ENCODE measurements at regions not wholly inside any gene's neighbourhood (a gene's known extent, or its start where the extent isn't known, plus 50 kb on each side); places are given as distances from the start of the nearest gene placed in this dataset.
A peak's percentile ranks its signal among the peaks of the same experiment; 100 is the strongest.
"Not testable (repeated sequence)": the region's sequence is repeated elsewhere in the genome, so short reads cannot be mapped to it uniquely, and the experiment has no call there.

- DNase-seq (ENCODE audit: low read depth) = no peak
Measured at GRCh38 chr18:55953326-55953725, 365.3 kb upstream of the TCF4 start.

- not testable (repeated sequence) for DNase-seq (ENCODE audit: low read depth)
Measured at GRCh38 chr18:55951738-55952137, 363.7 kb upstream of the TCF4 start.

GRCh38 chr18:55950379-55951166, 362.6 kb upstream of the TCF4 start:
- DNase-seq (ENCODE audit: low read depth) = no peak

GRCh38 chr18:55934821-55935220, 346.8 kb upstream of the TCF4 start:
- no peak for DNase-seq (ENCODE audit: low read depth)

- no peak for DNase-seq (ENCODE audit: low read depth)
Measured at GRCh38 chr18:55932675-55933074, 344.7 kb upstream of the TCF4 start.

GRCh38 chr18:55927831-55928230, 339.8 kb upstream of the TCF4 start:
- peak; percentile 36 for DNase-seq (ENCODE audit: low read depth)

GRCh38 chr18:55925772-55926171, 337.8 kb upstream of the TCF4 start:
- DNase-seq (ENCODE audit: low read depth) = no peak

- no peak for DNase-seq (ENCODE audit: low read depth)
Measured at GRCh38 chr18:55920063-55920462, 332.1 kb upstream of the TCF4 start.

GRCh38 chr18:55918444-55918843, 330.5 kb upstream of the TCF4 start:
- peak; percentile 26 for DNase-seq (ENCODE audit: low read depth)

GRCh38 chr18:55912919-55913318, 324.9 kb upstream of the TCF4 start:
- no peak for DNase-seq (ENCODE audit: low read depth)

- no peak for DNase-seq (ENCODE audit: low read depth)
Measured at GRCh38 chr18:55912071-55912470, 324.1 kb upstream of the TCF4 start.

- DNase-seq (ENCODE audit: low read depth) = no peak
Measured at GRCh38 chr18:55910296-55910695, 322.3 kb upstream of the TCF4 start.

- DNase-seq (ENCODE audit: low read depth) = no peak
Measured at GRCh38 chr18:55908901-55909366, 320.9 kb upstream of the TCF4 start.

- DNase-seq (ENCODE audit: low read depth) = no peak
Measured at GRCh38 chr18:55907453-55908175, 319.6 kb upstream of the TCF4 start.

GRCh38 chr18:55906536-55906935, 318.5 kb upstream of the TCF4 start:
- no peak for DNase-seq (ENCODE audit: low read depth)

GRCh38 chr18:55903911-55904310, 315.9 kb upstream of the TCF4 start:
- no peak for DNase-seq (ENCODE audit: low read depth)

GRCh38 chr18:55900380-55900779, 312.4 kb upstream of the TCF4 start:
- DNase-seq (ENCODE audit: low read depth) = no peak

- no peak for DNase-seq (ENCODE audit: low read depth)
Measured at GRCh38 chr18:55897091-55897689, 309.2 kb upstream of the TCF4 start.

- no peak for DNase-seq (ENCODE audit: low read depth)
Measured at GRCh38 chr18:55893948-55894347, 306.0 kb upstream of the TCF4 start.

- not testable (repeated sequence) for DNase-seq (ENCODE audit: low read depth)
Measured at GRCh38 chr18:55892862-55893813, 305.1 kb upstream of the TCF4 start.

- no peak for DNase-seq (ENCODE audit: low read depth)
Measured at GRCh38 chr18:55886886-55887285, 298.9 kb upstream of the TCF4 start.

- no peak for DNase-seq (ENCODE audit: low read depth)
Measured at GRCh38 chr18:55884498-55884897, 296.5 kb upstream of the TCF4 start.

Measured in amniotic epithelial cell (primary cell).